ENCODE measurements at regions not wholly inside any gene's neighbourhood (a gene's known extent, or its start where the extent isn't known, plus 50 kb on each side); places are given as distances from the start of the nearest gene placed in this dataset.

DNA sequence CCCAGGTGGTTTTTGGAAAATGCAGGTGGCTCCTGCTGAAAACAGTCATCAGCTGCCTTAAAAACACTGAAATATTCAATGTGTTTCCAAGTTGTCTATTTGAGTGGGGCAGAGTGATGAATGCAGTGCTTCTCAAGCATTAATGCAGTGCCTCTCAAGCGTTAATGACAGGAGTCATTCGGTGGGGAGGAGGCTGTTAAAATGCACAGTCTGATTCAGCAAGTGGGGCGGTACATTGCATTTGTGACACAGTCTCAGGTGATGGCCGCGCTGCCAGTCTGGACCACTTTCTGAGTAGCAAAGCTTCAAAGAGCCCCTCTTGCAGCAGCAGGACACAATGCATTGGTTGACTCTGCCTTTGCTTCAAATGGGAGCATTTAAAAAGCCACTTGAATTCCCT, 231.4 kb upstream of the RGPD4 start:
- H3K23ac ChIP-seq (ENCODE audit: insufficient read length, low read depth, low read length), result no peak overlapping the region
- H2AFZ ChIP-seq (ENCODE audit: low read length), result no peak overlapping the region
- no peak overlapping the region for H3K4ac ChIP-seq (ENCODE audit: low read depth, low read length)
- peaks cover 3 to 11% of the 10 kb centered on the region in 2 experiments; a peak in 3 of 4 replicates for H3K4me1 Mint-ChIP-seq
- no peak overlapping the region for H2BK12ac ChIP-seq (ENCODE audit: insufficient read length, low read depth, low read length)
- no peaks in the 10 kb centered on the region for H3K27me3 ChIP-seq (ENCODE audit: insufficient read depth, low read length)
- H2BK20ac ChIP-seq (ENCODE audit: low read depth, low read length, poor library complexity, severe bottlenecking), result no peak overlapping the region
- H3K27me3 Mint-ChIP-seq (ENCODE audit: low read depth), result no peaks in the 10 kb centered on the region; the same call in 1 of the 2 replicates
- H3K79me1 ChIP-seq (ENCODE audit: insufficient read depth, low read depth, low read length, poor library complexity, severe bottlenecking), result no peaks in the 10 kb centered on the region
- no peak overlapping the region for H3K14ac ChIP-seq (ENCODE audit: insufficient read depth, low read length)
- no peaks in the 10 kb centered on the region for H3K23me2 ChIP-seq (ENCODE audit: insufficient read length, low read depth, low read length, poor library complexity, severe bottlenecking)
- no peak overlapping the region for H3K9ac ChIP-seq (ENCODE audit: extremely low read depth, insufficient read length, low read length)
- H3K27ac ChIP-seq (ENCODE audit: insufficient read length, low read depth, low read length), result no peak overlapping the region
- H3K18ac ChIP-seq (ENCODE audit: insufficient read length, low read depth, low read length), result no peak overlapping the region
- no peak overlapping the region for H3K4me2 ChIP-seq (ENCODE audit: insufficient read depth, insufficient read length, low read length)
- H2BK5ac ChIP-seq (ENCODE audit: insufficient read length, low read length), result no peak overlapping the region
- no peak overlapping the region for H3T11ph ChIP-seq (ENCODE audit: low read length)
- no peaks in the 10 kb centered on the region; a peak in 1 of 5 replicates for H3K9me3 Mint-ChIP-seq
- H2BK120ac ChIP-seq (ENCODE audit: low read depth, low read length, poor library complexity, severe bottlenecking), result no peak overlapping the region
- H2AK5ac ChIP-seq (ENCODE audit: insufficient read length, low read length), result no peak overlapping the region
- H2BK15ac ChIP-seq (ENCODE audit: low read depth, low read length), result no peak overlapping the region
- DNase-seq, result no peak
- no peaks in the 10 kb centered on the region for H3K9me3 ChIP-seq (ENCODE audit: control insufficient read depth, low read depth, low read length)
- no peaks in the 10 kb centered on the region; a peak in 1 of 7 replicates for H3K36me3 Mint-ChIP-seq (ENCODE audit: insufficient read depth in 1 of 3, low read depth in 3 of 3)
- no peak overlapping the region for H4K8ac ChIP-seq (replicated peaks; ENCODE audit: insufficient read length, low read depth, low read length)
- H3K27ac Mint-ChIP-seq, result no peak overlapping the region; a peak in 1 of 7 replicates
- no peak overlapping the region for H3K56ac ChIP-seq (ENCODE audit: insufficient read length, low read depth, low read length)
- no peaks in the 10 kb centered on the region for H4K20me1 ChIP-seq (ENCODE audit: control insufficient read depth, insufficient read depth, insufficient read length)
- TF ChIP-seq, protein P1, sequence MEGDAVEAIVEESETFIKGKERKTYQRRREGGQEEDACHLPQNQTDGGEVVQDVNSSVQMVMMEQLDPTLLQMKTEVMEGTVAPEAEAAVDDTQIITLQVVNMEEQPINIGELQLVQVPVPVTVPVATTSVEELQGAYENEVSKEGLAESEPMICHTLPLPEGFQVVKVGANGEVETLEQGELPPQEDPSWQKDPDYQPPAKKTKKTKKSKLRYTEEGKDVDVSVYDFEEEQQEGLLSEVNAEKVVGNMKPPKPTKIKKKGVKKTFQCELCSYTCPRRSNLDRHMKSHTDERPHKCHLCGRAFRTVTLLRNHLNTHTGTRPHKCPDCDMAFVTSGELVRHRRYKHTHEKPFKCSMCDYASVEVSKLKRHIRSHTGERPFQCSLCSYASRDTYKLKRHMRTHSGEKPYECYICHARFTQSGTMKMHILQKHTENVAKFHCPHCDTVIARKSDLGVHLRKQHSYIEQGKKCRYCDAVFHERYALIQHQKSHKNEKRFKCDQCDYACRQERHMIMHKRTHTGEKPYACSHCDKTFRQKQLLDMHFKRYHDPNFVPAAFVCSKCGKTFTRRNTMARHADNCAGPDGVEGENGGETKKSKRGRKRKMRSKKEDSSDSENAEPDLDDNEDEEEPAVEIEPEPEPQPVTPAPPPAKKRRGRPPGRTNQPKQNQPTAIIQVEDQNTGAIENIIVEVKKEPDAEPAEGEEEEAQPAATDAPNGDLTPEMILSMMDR (conservative IDR thresholded peaks at IDR 0.05), result no peak
- H3K4me3 Mint-ChIP-seq, result no peak overlapping the region
- H4K5ac ChIP-seq (ENCODE audit: insufficient read length, low read depth, low read length), result no peak overlapping the region
- no peak overlapping the region for H4K91ac ChIP-seq (ENCODE audit: insufficient read length, low read depth, low read length)
- no peaks in the 10 kb centered on the region for H3K79me2 ChIP-seq (ENCODE audit: insufficient read depth, low read length)
- WGBS (ENCODE audit: extremely low coverage, insufficient read length, low lambda C conversion rate), result no CpG with 5 or more reads among the region's 5 CpGs
- H3K4me1 ChIP-seq (ENCODE audit: insufficient read depth, low read length), result no peaks in the 10 kb centered on the region

Measured in H9 (cell line).